ENCODE measurements at regions not wholly inside any gene's neighbourhood (a gene's known extent, or its start where the extent isn't known, plus 50 kb on each side); places are given as distances from the start of the nearest gene placed in this dataset.
A peak's percentile ranks its signal among the peaks of the same experiment; 100 is the strongest.
"Not testable (repeated sequence)": the region's sequence is repeated elsewhere in the genome, so short reads cannot be mapped to it uniquely, and the experiment has no call there.

- no peaks in the 10 kb centered on the region for H3K27me3 Mint-ChIP-seq (ENCODE audit: low read depth)
- peaks cover 22% of the 10 kb centered on the region for H3K9me3 Mint-ChIP-seq
- TF ChIP-seq CTCF (IDR thresholded peaks at IDR 0.05; ENCODE audit: unreplicated experiment in 3 of 3), result no peak
- H3K4me3 Mint-ChIP-seq, result no peak overlapping the region
- H3K27ac Mint-ChIP-seq, result no peak overlapping the region
- no peaks in the 10 kb centered on the region for H3K4me1 Mint-ChIP-seq
- H3K36me3 Mint-ChIP-seq (ENCODE audit: low read depth), result no peaks in the 10 kb centered on the region
Measured at GRCh38 chrX:146581981-146582712, 227.4 kb upstream of the CXorf51B start.

DNA sequence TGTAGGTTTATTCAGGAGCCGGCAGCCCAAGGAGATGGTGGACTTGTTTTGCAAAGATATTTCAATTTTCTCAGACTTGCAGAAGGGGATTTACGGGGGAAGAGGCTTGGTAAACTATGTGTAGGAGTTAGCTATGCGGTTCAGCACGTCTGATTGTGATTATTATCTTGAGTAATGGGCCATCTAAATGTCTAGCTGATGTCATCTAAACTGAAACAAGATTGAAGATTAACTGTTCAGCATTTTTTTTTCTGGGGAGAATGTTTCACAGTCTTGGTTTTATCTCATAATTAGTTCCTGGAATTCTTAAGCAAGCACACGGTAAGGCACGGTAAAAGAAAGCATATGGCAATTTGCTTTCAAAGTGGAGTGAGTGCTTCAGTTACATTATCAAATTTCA, 207.3 kb upstream of the CXorf51B start:
- Mint-ChIP-seq H3K27ac (peak overlapping the region; percentile 67 to 79 (median 78)), H3K4me1 (peaks cover 4% of the 10 kb centered on the region), H3K4me3 (peak overlapping the region in 1 of 3 experiments; percentile 3), H3K36me3 (ENCODE audit: low read depth) (no peaks in the 10 kb centered on the region), H3K27me3 (ENCODE audit: low read depth) (no peaks in the 10 kb centered on the region), H3K9me3 (peaks cover 22% of the 10 kb centered on the region)
- TF ChIP-seq CTCF (IDR thresholded peaks at IDR 0.05; ENCODE audit: unreplicated experiment in 3 of 3), result no peak

DNA sequence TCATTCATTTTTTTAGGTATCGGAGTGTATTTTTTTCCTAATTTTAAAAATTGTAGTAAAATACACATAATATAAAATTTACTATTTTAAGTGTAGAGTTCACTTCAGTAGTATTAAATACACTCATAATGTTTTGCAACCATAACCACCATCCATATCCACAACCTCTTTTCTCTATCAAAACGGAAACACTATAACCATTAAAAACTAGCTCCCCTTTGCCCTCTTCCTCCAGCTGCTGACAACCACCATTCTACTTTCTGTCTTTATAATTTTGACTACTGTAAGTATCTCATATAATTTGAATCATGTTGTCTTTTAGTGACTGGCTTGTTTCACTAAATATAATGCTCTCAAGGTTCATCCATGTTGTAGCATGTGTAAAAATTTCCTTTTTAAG, 205.4 kb upstream of the CXorf51B start:
- no peak for TF ChIP-seq CTCF (IDR thresholded peaks at IDR 0.05; ENCODE audit: unreplicated experiment in 3 of 3)
- H3K27me3 Mint-ChIP-seq (ENCODE audit: low read depth), result no peaks in the 10 kb centered on the region
- H3K27ac Mint-ChIP-seq, result peak overlapping the region in 1 of 3 experiments; percentile 14
- peaks cover 4% of the 10 kb centered on the region for H3K4me1 Mint-ChIP-seq
- H3K36me3 Mint-ChIP-seq (ENCODE audit: low read depth), result no peaks in the 10 kb centered on the region
- H3K9me3 Mint-ChIP-seq, result peaks cover 14% of the 10 kb centered on the region
- no peak overlapping the region for H3K4me3 Mint-ChIP-seq

- peaks cover 17% of the 10 kb centered on the region for H3K4me1 Mint-ChIP-seq
- no peaks in the 10 kb centered on the region for H3K36me3 Mint-ChIP-seq (ENCODE audit: low read depth)
- peak overlapping the region; percentile 26 to 62 (median 28) for H3K4me3 Mint-ChIP-seq
- peaks cover 11% of the 10 kb centered on the region for H3K9me3 Mint-ChIP-seq
- TF ChIP-seq CTCF (IDR thresholded peaks at IDR 0.05; ENCODE audit: unreplicated experiment in 3 of 3), result no peak
- H3K27ac Mint-ChIP-seq, result peak overlapping the region; percentile 57 to 91 (median 88)
- H3K27me3 Mint-ChIP-seq (ENCODE audit: low read depth), result no peaks in the 10 kb centered on the region
Measured at GRCh38 chrX:146614663-146615478, 194.7 kb upstream of the CXorf51B start.

DNA sequence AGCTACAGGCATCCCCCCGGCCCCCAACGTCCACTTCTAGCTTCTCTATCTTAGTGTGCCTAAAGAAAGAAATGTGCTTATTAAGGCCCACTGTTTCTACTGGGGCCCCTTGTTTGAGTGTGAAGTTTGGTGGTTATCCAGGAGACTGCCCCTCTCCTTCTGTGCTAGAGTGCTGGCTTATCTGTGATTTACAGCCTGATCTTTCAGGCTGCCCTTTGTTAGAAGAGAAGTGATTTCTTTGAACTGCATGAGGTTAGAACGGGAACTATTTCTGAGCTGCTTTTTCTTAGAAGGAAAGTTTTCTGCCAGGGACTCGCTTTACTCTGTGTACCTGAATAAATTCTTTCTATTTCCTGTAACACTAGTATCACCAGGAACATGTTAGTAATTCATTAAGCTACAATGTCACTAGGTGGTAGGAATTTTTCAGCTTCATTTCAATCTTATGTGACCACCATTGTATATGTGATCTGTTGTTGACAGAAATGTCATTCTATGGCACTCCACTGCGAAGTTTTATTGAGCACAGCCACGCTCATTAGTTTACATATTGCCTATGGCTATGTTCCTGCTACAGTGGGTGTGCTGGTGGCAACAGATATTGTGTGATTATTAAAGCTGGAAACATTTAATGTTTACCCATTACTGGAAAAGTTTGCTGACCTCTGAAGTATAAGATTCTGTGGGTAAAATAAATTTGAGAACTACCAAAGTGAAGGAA, 193.8 kb upstream of the CXorf51B start:
- Mint-ChIP-seq H3K4me3 (peak overlapping the region in 2 of 3 experiments; percentile 39 to 62), H3K4me1 (peaks cover 17% of the 10 kb centered on the region), H3K27ac (peak overlapping the region; percentile 57 to 91 (median 88)), H3K36me3 (ENCODE audit: low read depth) (no peaks in the 10 kb centered on the region), H3K9me3 (peaks cover 11% of the 10 kb centered on the region), H3K27me3 (ENCODE audit: low read depth) (no peaks in the 10 kb centered on the region)
- no peak for TF ChIP-seq CTCF (IDR thresholded peaks at IDR 0.05; ENCODE audit: unreplicated experiment in 3 of 3)

DNA sequence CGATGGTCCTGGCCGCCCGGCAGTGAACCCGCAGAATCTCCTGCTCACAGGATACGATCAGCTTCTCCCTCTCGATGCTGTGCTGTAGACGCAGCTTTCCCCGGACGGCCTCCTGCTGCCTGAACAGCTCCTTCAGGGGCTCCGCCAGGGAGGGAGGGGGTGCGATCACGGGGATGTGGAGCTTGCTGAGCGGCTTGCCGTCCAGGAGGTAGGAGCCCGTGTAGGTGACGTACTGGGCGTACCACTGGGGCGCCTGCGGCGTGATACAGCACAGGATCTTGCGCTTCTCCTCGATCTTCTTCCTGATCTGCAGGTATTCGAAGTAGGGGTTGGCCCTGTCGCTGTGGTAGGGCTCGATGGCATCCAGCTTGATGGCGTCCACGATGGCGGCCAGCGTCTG, 189.6 kb upstream of the CXorf51B start:
- Mint-ChIP-seq H3K9me3 (peaks cover 14% of the 10 kb centered on the region), H3K4me1 (peaks cover 15% of the 10 kb centered on the region)
- H3K27me3 Mint-ChIP-seq (ENCODE audit: low read depth); H3K4me3 Mint-ChIP-seq; H3K36me3 Mint-ChIP-seq (ENCODE audit: low read depth); H3K27ac Mint-ChIP-seq: not testable (repeated sequence)
